ENCODE measurements at regions not wholly inside any gene's neighbourhood (a gene's known extent, or its start where the extent isn't known, plus 50 kb on each side); places are given as distances from the start of the nearest gene placed in this dataset.
"Not testable (repeated sequence)": the region's sequence is repeated elsewhere in the genome, so short reads cannot be mapped to it uniquely, and the experiment has no call there.

GRCh38 chr11:71783191-71783590 lies 49.8 kb upstream of the DEFB108B start:
- H2AFZ ChIP-seq (ENCODE audit: low read depth); H4K20me1 ChIP-seq (ENCODE audit: insufficient read depth); H3K36me3 ChIP-seq (replicated peaks in 1 of 2; ENCODE audit: control insufficient read depth in 1 of 2, insufficient read depth in 2 of 2, low read length in 1 of 2); H3K27ac ChIP-seq (ENCODE audit: low read depth in 2 of 2, low read length in 1 of 2); H3K9me2 ChIP-seq; H3K9me3 ChIP-seq; H3K4me2 ChIP-seq; H3K9ac ChIP-seq; POLR2A ChIA-PET; H3K27me3 ChIP-seq (ENCODE audit: insufficient read depth); H3F3A ChIP-seq (replicated peaks; ENCODE audit: insufficient read depth); H3K4me1 ChIP-seq (ENCODE audit: control insufficient read depth in 1 of 2, insufficient read depth in 2 of 2, low read depth in 1 of 2, low read length in 1 of 2); DNase-seq; H3K4me3 ChIP-seq (ENCODE audit: low read depth in 2 of 2, low read length in 1 of 2); H3K79me2 ChIP-seq (ENCODE audit: insufficient read depth): not testable (repeated sequence)
- CTCF ChIA-PET = interaction anchor here (0.7 kb wide), 1 partner anchor 886 kb away, joined by 3 read pairs; no protein-coding TSS in a partner anchor
- 58% methylated on average over 4 of the region's 4 CpGs for WGBS (ENCODE audit: low lambda C conversion rate)

Small RNA genes in the stretch of these regions (small RNA-seq; reads per million reads assigned to genes)
- gene SNRPCP14 = 0 reads per million in 7 experiments

Measured in SK-N-SH (cell line).